ENCODE measurements at regions not wholly inside any gene's neighbourhood (a gene's known extent, or its start where the extent isn't known, plus 50 kb on each side); places are given as distances from the start of the nearest gene placed in this dataset.

DNA sequence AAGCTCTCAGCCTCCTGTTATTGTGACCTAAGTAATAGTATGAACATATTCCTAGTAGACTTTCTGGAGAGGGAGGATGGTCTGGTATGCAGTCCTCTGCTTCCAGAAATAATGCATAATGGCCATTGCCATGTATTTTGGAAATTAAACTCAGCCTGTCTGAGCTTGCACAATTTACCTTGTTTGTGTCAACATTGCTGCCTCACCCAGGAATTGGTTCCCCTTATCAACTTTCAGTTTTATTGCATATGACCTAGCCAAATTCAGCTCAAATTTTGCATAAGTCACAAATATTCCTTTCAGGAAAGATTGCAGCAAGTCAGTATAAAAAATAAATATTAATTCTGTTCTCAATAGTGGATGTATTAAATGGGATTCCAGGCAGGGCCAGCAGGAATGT, 101.9 kb upstream of the SLC5A9 start:
- H3K9me1 ChIP-seq (ENCODE audit: control insufficient read depth, extremely low read depth, insufficient read depth, low read length): no peaks in the 10 kb centered on the region
- no peak overlapping the region for H3K27ac ChIP-seq (ENCODE audit: control insufficient read depth, insufficient read depth, low read length)
- H3K9ac ChIP-seq (ENCODE audit: control insufficient read depth, extremely low read depth, insufficient read depth, low read length): no peak overlapping the region
- H3K4me1 ChIP-seq (ENCODE audit: control insufficient read depth, extremely low read depth, insufficient read depth, low read length): no peaks in the 10 kb centered on the region
- H3K4me3 ChIP-seq (ENCODE audit: control insufficient read depth in 2 of 3, extremely low read depth in 1 of 3, insufficient read depth in 2 of 3, low read depth in 1 of 3, low read length in 3 of 3): no peak overlapping the region
- no peaks in the 10 kb centered on the region for H3K36me3 ChIP-seq (ENCODE audit: control insufficient read depth in 2 of 2, extremely low read depth in 1 of 2, insufficient read depth in 2 of 2, low read length in 2 of 2)
- no peaks in the 10 kb centered on the region for H3K79me2 ChIP-seq (ENCODE audit: control insufficient read depth, insufficient read depth, low read length)
- H3K4me2 ChIP-seq (ENCODE audit: control insufficient read depth, extremely low read depth, insufficient read depth, low read depth, low read length): no peak overlapping the region
- H4K20me1 ChIP-seq (ENCODE audit: control insufficient read depth, extremely low read depth, insufficient read depth, low read length): no peaks in the 10 kb centered on the region
- H3K9me3 ChIP-seq (ENCODE audit: control insufficient read depth, low read depth, low read length): no peaks in the 10 kb centered on the region
- dilution Hi-C loops (cut with MboI; ENCODE audit: extremely low pct_ligation_motif_present, low sequenced_read_pairs): no loop called here
- TF ChIP-seq EZH2 (IDR thresholded peaks at IDR 0.05; ENCODE audit: low read length): no peak
- TF ChIP-seq, protein P1, sequence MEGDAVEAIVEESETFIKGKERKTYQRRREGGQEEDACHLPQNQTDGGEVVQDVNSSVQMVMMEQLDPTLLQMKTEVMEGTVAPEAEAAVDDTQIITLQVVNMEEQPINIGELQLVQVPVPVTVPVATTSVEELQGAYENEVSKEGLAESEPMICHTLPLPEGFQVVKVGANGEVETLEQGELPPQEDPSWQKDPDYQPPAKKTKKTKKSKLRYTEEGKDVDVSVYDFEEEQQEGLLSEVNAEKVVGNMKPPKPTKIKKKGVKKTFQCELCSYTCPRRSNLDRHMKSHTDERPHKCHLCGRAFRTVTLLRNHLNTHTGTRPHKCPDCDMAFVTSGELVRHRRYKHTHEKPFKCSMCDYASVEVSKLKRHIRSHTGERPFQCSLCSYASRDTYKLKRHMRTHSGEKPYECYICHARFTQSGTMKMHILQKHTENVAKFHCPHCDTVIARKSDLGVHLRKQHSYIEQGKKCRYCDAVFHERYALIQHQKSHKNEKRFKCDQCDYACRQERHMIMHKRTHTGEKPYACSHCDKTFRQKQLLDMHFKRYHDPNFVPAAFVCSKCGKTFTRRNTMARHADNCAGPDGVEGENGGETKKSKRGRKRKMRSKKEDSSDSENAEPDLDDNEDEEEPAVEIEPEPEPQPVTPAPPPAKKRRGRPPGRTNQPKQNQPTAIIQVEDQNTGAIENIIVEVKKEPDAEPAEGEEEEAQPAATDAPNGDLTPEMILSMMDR (optimal IDR thresholded peaks at IDR 0.05 in 1 of 3, IDR thresholded peaks at IDR 0.05 in 1 of 3, conservative IDR thresholded peaks at IDR 0.05 in 1 of 3; ENCODE audit: extremely low read depth in 1 of 3, insufficient read depth in 2 of 3, low read length in 3 of 3): no peak
- no peaks in the 10 kb centered on the region for H3K27me3 ChIP-seq (ENCODE audit: control insufficient read depth, extremely low read depth, insufficient read depth, low read length)
- FAIRE-seq (no peak), DNase-seq (ENCODE audit: low read depth, low spot score) (no peak)
- H2AFZ ChIP-seq (ENCODE audit: control insufficient read depth, low read length): no peak overlapping the region

DNA sequence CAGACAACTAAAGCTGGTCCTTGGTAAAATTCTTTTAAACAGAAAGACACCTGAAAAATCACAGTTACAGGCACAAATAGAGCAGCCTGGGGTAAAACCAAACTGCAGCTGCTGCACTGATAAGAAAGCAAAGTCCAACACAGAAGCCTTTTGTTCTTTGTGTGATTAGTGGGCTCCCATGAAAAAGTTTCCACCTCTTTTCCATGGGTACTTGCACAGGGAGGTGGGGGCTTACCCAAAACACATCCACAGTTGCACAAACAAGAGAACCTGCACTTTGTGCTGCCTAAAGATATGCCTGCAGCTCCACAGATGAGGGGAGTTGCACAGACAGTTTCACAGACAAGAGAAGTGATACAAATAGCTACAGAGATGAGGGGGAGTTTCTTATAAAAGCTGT, 106.7 kb upstream of the SLC5A9 start:
- H3K27ac ChIP-seq (ENCODE audit: control insufficient read depth, insufficient read depth, low read length): no peak overlapping the region
- H3K4me3 ChIP-seq (ENCODE audit: control insufficient read depth in 2 of 3, extremely low read depth in 1 of 3, insufficient read depth in 2 of 3, low read depth in 1 of 3, low read length in 3 of 3): no peak overlapping the region
- no peaks in the 10 kb centered on the region for H3K9me3 ChIP-seq (ENCODE audit: control insufficient read depth, low read depth, low read length)
- no peak for TF ChIP-seq EZH2 (IDR thresholded peaks at IDR 0.05; ENCODE audit: low read length)
- TF ChIP-seq, protein P1 (optimal IDR thresholded peaks at IDR 0.05 in 1 of 3, IDR thresholded peaks at IDR 0.05 in 1 of 3, conservative IDR thresholded peaks at IDR 0.05 in 1 of 3; ENCODE audit: extremely low read depth in 1 of 3, insufficient read depth in 2 of 3, low read length in 3 of 3): no peak
- FAIRE-seq (no peak), DNase-seq (ENCODE audit: low read depth, low spot score) (no peak)
- no peaks in the 10 kb centered on the region for H3K79me2 ChIP-seq (ENCODE audit: control insufficient read depth, insufficient read depth, low read length)
- H3K9me1 ChIP-seq (ENCODE audit: control insufficient read depth, extremely low read depth, insufficient read depth, low read length): no peaks in the 10 kb centered on the region
- no peaks in the 10 kb centered on the region for H3K36me3 ChIP-seq (ENCODE audit: control insufficient read depth in 2 of 2, extremely low read depth in 1 of 2, insufficient read depth in 2 of 2, low read length in 2 of 2)
- dilution Hi-C loops (cut with MboI; ENCODE audit: extremely low pct_ligation_motif_present, low sequenced_read_pairs): no loop called here
- H4K20me1 ChIP-seq (ENCODE audit: control insufficient read depth, extremely low read depth, insufficient read depth, low read length): no peaks in the 10 kb centered on the region
- no peaks in the 10 kb centered on the region for H3K4me1 ChIP-seq (ENCODE audit: control insufficient read depth, extremely low read depth, insufficient read depth, low read length)
- no peak overlapping the region for H3K4me2 ChIP-seq (ENCODE audit: control insufficient read depth, extremely low read depth, insufficient read depth, low read depth, low read length)
- H2AFZ ChIP-seq (ENCODE audit: control insufficient read depth, low read length): no peak overlapping the region
- H3K27me3 ChIP-seq (ENCODE audit: control insufficient read depth, extremely low read depth, insufficient read depth, low read length): no peaks in the 10 kb centered on the region
- H3K9ac ChIP-seq (ENCODE audit: control insufficient read depth, extremely low read depth, insufficient read depth, low read length): no peak overlapping the region
